ENCODE measurements at regions not wholly inside any gene's neighbourhood (a gene's known extent, or its start where the extent isn't known, plus 50 kb on each side); places are given as distances from the start of the nearest gene placed in this dataset.

GRCh38 chr15:94847325-94847724, 616.0 kb downstream of the MCTP2 start:
- TF ChIP-seq CSRNP3 (CRISPR knock-in tag; IDR thresholded peaks at IDR 0.05) (no peak), PATZ1 (CRISPR knock-in tag; IDR thresholded peaks at IDR 0.05; ENCODE audit: borderline replicate concordance) (no peak), ESRRG (CRISPR knock-in tag; IDR thresholded peaks at IDR 0.05) (no peak), ZNF70 (CRISPR knock-in tag; IDR thresholded peaks at IDR 0.05) (no peak), ARNTL (CRISPR knock-in tag; IDR thresholded peaks at IDR 0.05; ENCODE audit: borderline replicate concordance, low read depth) (no peak), TOX (CRISPR knock-in tag; IDR thresholded peaks at IDR 0.05; ENCODE audit: borderline replicate concordance) (no peak), CSDC2 (CRISPR knock-in tag; IDR thresholded peaks at IDR 0.05) (no peak), RARB (CRISPR knock-in tag; IDR thresholded peaks at IDR 0.05) (no peak), BACH2 (CRISPR knock-in tag; IDR thresholded peaks at IDR 0.05; ENCODE audit: borderline replicate concordance) (no peak), GLIS3 (CRISPR knock-in tag; IDR thresholded peaks at IDR 0.05) (no peak), SNAI2 (CRISPR knock-in tag; IDR thresholded peaks at IDR 0.05) (no peak), ZNF565 (CRISPR knock-in tag; conservative IDR thresholded peaks at IDR 0.05; ENCODE audit: low read depth) (no peak), ZFP30 (CRISPR knock-in tag; IDR thresholded peaks at IDR 0.05) (no peak)

All from SK-N-SH treated with all-trans-retinoic acid at 6 μM for 48 hours (cell line).